ENCODE measurements at regions not wholly inside any gene's neighbourhood (a gene's known extent, or its start where the extent isn't known, plus 50 kb on each side); places are given as distances from the start of the nearest gene placed in this dataset.
A peak's percentile ranks its signal among the peaks of the same experiment; 100 is the strongest.
"Not testable (repeated sequence)": the region's sequence is repeated elsewhere in the genome, so short reads cannot be mapped to it uniquely, and the experiment has no call there.

GRCh38 chr7:15848901-15849300, 162.4 kb upstream of the MEOX2 start:
- no peak for DNase-seq

DNA sequence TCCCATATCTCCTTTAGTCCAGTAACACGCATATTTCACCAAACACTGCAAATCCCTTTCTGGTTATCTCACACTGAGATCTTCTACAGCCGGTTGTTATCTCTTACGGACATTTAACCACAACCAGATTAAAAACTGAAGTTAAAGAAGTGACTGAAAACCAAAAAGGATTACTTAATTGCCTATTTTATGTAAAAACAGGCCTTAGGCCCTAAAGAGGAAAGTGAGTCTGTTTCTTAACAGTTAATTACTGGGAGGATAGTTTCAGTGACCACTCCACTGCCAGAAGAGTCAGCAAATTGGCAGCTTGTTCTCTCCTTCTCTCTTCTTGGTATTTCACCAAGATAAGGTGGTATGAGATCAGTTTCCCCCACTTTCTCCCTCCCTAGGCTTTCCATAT, 161.9 kb upstream of the MEOX2 start:
- no peak for DNase-seq

- no peak for DNase-seq
These were observed 159.4 kb upstream of the MEOX2 start for GRCh38 chr7:15845868-15846267.

DNA sequence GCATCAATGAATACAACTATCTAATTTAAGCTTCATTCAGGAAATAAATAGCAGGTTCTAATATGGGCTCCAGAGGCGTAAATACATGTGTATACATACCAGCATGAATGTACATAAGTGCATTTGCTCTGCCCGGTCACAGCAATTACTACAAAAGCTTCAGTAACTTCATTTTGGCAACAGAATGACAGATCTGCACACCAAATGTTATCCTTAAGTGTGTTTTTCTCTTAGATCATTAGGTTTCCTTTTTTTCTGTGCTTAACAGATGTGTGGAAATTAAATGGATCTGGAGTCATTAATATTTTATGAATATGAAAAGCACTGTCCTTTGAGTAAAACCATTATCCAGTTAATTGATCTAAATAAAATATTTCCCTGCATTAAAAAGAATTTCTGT, 159.0 kb upstream of the MEOX2 start:
- DNase-seq, result no peak

- DNase-seq, result no peak
These were observed 153.1 kb upstream of the MEOX2 start for GRCh38 chr7:15839416-15840100.

GRCh38 chr7:15838265-15838664, 151.8 kb upstream of the MEOX2 start:
- no peak for DNase-seq

GRCh38 chr7:15837306-15837950, 150.9 kb upstream of the MEOX2 start:
- DNase-seq, result no peak

GRCh38 chr7:15836651-15837050, 150.2 kb upstream of the MEOX2 start:
- DNase-seq, result no peak

DNA sequence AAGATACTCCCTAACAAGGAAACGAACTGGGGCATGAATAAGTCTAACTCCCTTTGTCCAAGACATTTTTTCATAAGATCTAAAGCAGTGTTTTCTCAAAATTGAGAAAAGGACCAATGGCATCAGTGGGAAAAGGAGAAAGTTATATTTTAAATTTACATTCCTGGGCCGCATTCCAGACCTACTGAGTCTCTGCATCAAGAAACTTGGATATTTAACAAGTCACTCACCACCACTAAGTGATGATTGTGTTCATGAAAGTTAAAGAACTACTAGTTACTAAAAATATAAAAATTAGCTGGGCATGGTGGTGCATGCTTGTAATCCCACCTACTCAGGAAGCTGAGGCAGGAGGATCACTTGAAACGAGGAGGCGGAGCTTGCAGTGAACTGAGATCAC, 149.6 kb upstream of the MEOX2 start:
- DNase-seq, result no peak

DNA sequence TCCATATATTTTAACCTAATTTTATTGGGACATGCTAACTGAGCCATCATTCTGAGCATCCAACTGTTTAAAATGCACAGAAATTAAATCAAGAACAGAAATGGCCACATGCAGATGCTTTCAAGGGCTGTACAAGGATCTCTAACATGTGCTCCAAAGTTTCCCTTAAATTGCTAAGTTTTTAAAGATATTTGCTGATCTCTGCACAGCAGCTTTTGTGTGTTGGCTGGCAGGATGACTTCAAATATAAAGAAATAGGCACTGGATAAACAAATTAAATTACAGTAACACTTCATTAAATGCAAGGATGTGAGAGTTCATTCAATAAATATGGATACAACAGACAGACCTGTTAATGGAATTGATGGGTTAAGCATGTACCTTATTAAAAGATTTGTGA, 148.0 kb upstream of the MEOX2 start:
- no peak for DNase-seq

GRCh38 chr7:15832996-15833395, 146.5 kb upstream of the MEOX2 start:
- DNase-seq, result peak; percentile 16

- DNase-seq, result no peak
These were observed 145.1 kb upstream of the MEOX2 start for GRCh38 chr7:15831606-15832005.

- DNase-seq, result no peak
These were observed 143.2 kb upstream of the MEOX2 start for GRCh38 chr7:15829691-15830090.

DNA sequence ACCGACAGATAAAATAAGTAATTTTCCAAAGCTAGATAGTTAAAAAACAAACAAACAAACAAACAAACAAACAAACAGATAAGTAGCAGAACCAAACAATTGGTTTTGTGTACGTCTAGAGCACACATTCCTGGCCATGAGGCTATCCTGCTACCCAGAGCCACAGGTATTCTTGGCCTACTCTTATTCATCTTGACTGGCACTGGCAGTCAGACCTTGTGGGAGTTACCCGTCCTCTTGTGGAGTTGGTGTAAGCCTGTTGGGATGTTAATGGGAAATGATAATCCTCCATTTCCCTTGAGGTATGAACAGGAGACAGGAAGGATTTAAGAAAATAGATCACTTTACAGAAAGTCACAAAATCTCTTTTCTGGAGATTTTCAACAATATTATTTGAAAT, 142.4 kb upstream of the MEOX2 start:
- no peak for DNase-seq

GRCh38 chr7:15821484-15822427, 135.3 kb upstream of the MEOX2 start:
- no peak for DNase-seq

GRCh38 chr7:15820319-15820718, 133.8 kb upstream of the MEOX2 start:
- DNase-seq, result no peak

- no peak for DNase-seq
These were observed 130.4 kb upstream of the MEOX2 start for GRCh38 chr7:15816835-15817426.

- DNase-seq, result no peak
These were observed 127.0 kb upstream of the MEOX2 start for GRCh38 chr7:15813448-15813847.

DNA sequence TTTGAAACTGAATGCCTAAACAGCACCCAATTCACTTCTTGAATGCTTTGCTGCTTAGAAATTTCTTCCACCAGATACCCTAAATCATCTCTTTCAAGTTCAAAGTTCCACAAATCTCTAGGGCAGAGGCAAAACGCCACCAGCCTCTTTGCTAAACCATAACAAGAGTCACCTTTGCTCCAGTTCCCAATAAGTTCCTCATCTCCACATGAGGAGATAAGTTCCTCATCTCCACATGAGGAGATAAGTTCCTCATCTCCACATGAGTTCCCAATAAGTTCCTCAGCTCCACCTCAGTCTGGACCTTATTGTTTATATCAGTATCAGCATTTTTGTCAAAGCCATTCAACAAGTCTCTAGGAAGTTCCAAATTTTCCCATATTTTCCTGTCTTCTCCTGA, 123.9 kb upstream of the MEOX2 start:
- DNase-seq, result not testable (repeated sequence)

DNA sequence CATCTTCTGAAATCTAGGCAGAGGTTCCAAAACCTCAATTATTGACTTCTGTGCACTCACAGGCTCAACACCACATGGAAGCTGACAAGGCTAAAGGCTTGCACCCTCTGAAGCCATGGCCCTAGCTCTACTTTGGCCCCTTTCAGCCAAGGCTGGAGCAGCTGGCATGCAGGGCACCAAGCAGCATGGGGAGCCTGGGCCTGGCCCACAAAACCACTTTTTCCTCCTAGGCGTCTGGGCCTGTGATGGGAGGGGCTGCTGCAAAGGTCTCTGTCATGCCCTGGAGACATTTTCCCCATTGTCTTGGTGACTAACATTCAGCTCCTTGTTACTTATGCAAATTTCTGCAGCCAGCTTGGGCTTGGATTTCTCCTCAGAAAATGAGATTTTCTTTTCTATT, 123.5 kb upstream of the MEOX2 start:
- DNase-seq, result not testable (repeated sequence)

DNA sequence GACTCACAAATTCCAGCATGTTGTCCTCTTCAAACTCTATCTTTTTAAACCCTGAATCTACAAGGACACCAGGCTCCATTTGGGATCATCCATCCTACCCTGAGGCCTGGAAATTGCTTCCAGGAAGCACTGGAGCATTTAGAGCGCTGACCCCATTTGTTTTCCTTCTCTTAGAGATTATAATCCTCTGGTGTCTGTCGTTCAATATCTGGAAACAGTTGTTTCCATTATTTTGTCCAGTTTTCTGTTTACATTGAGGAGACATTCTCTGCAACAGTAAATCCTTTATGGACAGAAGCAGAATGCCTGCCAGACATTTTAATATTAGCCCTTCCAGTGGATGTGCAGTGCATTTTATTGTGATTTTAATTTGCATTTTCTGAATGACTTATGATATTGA, 119.4 kb upstream of the MEOX2 start:
- no peak for DNase-seq

- no peak for DNase-seq
These were observed 115.9 kb upstream of the MEOX2 start for GRCh38 chr7:15802425-15802824.

DNA sequence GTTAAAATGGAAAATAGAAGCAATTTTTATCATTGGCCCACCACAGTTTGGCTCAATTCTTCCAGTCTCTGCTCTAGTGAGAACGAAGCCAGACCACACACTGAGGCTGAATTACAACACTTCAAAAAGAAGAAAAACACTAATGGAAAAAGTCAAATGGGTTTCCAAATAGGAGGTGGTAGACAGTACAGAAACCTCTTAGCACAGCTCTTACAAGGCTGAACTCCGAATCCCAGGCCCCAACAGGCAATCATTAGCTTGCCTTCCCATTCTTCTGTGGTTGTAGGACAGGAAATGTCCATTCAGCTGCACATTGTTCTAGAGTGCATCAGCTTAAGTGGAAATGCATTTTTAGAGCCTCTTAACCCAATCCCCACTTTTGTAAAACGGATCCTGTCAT, 115.1 kb upstream of the MEOX2 start:
- DNase-seq, result no peak

Data from NCI-H510A treated with DMSO at 0.1 percent for 48 hours (cell line).